GM19452 (cell line): ENCODE measurements at regions not wholly inside any gene's neighbourhood (a gene's known extent, or its start where the extent isn't known, plus 50 kb on each side); places are given as distances from the start of the nearest gene placed in this dataset.

Experiments
- ATAC-seq: cut with Tn5 transposase; IDR thresholded peaks from one replicate; pipeline ENCODE4 v1.9.1; 2021; ENCODE audit not compliant: unreplicated experiment

DNA sequence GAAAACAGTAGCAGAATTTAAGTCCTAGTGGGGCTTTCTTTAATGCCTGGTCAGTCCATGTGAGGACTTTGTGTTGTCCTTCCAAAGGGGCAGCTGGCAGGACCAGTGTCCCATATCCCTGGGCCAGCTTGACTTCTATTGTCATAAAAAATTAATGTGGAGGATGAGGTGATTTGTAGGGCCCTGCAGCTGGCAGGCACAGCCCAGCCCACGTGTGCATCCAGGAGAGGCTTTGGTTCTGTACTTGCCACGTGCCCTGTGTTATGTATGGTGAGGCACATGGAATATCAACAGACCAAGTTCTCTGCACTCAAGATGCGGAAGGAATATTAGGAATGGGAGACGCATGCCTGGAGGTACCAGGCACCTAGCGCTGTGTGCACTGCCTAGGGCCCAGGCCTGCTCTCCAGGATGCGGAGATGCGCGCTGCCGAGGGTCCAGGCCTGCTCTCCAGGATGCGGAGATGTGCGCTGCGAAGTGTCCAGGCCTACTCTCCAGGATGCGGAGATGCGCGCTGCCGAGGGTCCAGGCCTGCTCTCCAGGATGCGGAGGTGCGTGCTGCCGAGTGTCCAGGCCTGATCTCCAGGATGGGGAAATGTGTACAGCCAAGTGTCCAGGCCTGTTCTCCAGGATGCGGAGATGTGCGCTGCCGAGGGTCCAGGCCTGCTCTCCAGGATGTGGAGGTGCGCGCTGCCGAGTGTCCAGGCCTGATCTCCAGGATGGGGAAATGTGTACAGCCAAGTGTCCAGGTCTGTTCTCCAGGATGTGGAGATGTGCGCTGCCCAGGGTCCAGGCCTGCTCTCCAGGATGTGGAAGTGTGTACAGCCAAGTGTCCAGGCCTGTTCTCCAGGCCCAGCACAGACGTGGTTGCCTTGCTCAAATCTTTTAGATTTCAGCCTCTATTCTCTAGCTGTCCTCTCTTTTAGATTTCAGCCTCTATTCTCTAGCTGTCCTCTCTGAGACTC lies 183.3 kb upstream of the ROPN1 start:
- ATAC-seq, result no peak

DNA sequence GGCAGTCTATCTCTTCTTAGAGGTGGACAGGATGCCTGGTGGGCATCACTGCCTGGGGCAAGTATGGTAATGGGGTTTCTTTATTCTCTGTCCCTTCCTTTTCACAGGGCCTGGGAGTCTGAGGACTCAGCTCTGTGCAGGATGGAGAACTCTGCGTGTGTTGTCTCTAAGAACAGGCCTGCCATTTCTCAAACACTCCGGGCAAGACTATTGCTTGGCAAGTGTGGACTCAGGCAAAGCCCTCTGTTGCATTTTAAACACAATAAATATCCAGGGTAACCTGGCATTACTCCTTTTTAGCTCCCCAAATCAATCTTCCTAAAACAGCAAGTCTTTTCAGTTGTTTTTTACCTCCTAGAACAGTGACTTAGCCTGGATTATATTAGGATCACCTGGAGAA lies 185.1 kb upstream of the ROPN1 start:
- no peak for ATAC-seq

DNA sequence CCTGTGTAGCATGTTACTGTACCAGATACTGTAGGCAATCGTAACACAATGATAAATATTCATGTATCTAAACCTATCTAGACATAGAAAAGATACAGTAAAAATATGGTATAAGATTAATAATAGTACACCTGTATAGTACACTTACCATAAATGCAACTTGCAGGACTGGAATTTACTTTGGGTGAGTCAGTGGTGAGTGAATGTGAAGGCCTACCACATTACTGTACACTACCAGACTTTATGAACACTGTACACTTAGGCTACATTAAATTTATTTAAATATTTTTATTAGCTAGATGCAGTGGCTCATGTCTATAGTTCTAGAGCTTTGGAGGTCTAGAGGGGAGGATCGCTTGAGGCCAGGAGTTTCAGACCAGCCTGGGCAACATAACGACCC lies 186.6 kb upstream of the ROPN1 start:
- ATAC-seq, result no peak

DNA sequence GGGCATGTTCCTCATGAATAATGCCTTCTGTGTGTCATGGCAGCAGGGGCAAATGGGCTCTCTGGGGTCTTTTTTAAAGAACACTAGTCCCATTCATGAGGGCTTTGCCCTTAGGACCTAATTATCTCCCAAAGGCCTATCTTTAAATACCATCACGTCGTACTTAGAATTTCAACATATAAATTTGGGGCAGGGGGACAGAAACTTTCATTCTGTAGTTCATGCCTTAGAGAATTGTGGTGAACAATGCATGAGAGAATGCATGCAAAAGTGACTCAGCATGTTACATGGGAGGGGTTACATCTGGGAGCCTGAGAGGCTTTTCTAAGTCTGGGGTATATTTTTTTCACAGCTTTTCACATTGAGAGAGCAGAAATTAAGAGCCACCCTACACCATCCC lies 208.5 kb upstream of the ROPN1 start:
- no peak for ATAC-seq

DNA sequence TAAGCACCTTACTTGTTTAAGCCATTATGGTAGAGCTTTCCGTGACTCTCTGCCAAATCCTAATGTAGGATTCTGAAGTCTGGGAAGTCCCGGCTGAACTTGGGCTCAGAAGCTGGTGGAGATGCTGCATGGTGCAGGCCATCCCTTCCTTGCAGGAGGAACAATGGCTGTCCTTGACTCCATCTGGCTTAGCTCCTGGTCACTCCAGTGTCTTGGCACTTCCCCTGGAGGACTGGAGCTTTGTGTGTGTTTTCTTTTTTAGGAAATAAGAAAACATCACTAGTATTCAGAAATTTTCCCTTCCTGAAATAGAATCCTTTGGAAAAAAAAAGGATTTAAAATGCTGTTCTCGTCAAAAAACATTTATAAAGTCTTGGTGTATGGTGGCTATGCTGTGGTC lies 209.3 kb upstream of the ROPN1 start:
- no peak for ATAC-seq

DNA sequence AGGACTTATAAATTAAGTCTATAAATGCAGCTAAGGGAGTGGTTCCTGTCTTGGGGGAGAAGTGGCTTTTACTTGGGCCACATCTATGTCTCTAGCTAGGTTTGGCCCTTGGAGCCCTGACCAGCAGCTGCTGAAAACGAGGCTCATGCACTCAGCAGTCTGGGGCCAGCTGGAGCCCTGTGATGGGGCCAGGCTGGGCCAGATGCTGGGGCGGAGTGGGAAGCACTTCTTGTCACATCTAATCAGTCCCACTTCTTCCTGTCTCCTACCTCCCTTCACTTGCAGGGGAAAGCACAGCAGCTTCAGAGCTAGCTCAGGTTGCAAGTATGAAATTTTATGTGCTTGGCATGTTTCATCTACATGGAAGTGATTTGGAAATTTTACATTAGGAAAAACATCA lies 209.9 kb upstream of the ROPN1 start:
- no peak for ATAC-seq

DNA sequence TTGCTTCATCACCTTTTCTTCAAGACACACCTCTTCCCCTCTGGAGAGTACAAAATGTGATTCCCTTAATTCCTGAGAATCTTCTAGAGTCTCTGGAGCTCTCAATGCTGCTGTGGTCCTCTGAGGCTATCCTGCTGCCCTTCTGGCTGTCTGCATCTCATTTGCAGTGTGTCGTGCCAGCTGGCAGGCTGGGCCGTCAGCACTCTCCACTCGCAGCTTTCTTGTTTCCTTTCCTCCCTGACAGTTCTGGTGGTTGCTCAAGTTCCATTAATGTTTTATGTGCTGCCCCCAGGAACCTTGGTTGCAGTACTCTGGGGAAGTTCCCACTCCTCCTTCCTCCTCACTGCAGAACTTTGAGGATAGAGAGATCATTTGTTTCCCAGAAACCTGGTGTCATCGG lies 210.8 kb upstream of the ROPN1 start:
- no peak for ATAC-seq

DNA sequence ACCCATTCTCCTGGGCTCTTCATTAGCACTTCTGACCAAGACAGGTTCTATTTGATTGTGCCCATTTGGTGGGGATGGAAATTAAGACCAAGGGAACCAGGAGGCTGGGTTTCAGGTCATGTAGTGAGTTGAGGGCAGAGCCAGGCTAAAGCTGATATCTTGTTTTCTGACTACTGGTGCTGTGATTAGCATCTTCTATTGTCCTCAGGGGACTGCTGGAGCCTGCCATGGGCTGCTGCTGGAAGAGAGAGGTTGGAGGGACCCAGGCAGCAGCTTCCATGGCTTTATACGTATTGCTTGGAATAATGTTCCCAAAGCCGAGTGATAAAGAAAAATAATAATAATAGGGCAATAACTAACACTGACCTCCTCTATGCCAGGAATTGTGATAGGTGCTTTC lies 211.4 kb upstream of the ROPN1 start:
- no peak for ATAC-seq

DNA sequence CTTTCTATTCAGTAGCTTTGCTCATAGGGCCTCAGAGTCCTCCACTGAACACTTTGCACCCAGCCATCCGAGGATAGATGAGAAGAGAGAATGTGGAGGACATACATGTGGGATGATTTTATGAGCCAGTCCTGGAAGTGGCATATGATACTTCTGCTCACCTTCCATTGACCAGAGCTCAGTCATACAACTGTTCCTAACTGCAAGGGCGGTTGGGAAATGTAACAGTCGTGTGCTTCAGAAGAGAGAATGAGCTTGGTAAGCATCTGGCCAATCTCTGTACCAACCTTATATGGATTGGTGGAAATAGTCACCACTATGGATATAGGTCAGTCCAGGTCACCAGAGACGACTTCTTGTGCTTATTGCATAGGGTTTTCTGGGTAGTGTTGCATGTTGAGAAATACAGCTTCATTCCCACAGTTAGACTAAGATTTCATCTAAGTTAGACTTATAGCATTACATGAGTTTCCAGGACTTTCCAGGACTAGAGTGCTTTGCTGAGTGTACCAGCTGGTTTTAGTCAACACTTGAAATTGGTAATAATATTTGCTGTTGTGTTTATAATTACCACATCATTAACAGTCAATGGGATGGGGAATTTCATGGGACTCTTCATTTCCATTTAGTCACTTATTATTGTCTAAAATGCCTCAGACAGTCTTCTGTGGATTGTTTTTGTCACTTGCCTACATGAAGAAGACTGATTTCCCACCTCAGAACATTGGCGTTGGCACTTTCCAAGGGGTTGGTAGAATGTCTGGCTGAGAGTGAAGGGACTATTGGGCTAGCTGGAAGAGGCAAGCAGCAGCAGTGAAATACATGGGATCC lies 214.5 kb upstream of the ROPN1 start:
- no peak for ATAC-seq

DNA sequence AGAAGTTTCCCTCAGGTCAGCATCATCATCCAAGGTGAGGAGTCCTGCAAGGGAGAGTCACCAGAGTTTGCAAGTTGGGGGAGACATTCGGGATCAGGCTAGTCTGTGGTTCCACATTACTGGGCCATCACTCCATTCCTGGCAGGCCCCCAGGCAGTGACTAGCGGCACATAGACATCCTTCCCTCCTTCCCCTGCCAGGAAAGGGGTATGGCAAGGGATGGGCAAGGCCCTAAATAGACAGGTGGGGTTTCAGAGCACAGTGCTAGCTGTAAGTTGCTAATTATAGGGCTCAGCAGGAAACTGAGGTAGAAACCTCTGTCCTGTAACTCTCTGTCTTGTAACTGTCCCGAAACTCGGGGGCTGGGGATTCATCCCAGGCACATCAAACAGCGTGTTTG lies 215.2 kb upstream of the ROPN1 start:
- no peak for ATAC-seq

DNA sequence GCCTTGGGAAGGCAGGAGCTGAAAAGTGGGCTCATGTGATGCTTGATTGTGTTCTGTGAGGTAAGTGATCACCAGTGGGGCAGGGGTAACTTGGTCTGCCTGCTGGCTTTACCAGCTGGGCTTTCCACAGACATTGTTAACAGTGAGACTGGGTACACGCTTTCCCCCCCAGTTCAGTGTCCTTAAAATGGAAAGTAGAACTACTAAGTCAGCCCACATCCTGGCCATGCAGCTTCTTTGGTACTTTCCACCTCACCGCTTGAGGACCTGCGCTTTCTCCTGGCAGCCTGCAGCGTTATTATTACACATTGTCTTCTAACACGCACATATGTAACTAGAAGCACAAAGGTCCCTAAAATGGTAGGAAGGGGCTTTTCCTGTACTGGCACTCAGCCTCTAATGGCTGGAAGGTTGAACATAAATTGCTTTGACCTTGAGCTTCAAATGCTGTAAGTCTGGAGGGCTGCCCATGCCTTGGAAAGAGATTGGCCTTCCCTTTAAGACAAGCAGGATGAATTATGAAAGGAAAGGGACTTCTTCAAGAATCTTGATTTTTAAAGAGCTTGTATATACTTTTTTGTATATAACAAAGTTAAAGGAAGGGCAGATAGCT lies 216.1 kb upstream of the ROPN1 start:
- peak; percentile 77 for ATAC-seq

DNA sequence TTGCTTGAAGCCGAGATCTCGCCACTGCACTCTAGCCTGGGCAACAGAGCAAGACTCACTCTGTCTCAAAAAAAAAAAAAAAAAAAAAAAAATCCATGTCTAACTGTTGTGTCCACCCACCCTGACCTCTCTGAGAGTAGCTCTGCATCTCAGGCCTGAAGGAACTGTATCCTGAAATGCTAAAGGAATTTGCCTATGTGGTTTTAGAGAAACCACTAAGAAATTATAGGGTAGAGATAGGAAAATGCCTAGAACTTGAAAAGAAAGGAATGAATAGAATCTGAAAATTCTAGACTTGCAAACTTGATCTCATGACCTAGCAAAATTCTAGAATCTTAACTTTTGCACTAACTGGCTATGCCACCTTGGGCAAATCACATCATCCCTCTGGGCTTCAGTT lies 217.5 kb upstream of the ROPN1 start:
- ATAC-seq, result no peak

DNA sequence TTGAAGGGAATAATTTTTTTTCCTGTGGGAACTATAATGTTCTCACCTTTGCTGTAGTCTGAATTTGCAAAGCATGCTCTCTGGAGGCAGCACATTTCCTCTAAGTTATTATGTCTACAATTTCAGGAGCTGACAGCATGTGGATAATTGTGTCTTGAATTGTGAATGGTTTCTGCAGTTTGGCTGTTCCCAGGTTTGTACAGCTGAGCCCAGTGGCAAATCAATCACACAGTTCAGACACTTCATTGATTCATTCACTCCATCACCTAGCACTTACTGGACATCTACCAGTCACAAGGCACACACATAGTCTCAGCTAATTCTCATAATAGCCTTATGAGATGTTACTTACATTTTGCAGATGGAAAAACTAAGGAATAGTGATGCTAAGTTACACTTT lies 219.0 kb upstream of the ROPN1 start:
- no peak for ATAC-seq

DNA sequence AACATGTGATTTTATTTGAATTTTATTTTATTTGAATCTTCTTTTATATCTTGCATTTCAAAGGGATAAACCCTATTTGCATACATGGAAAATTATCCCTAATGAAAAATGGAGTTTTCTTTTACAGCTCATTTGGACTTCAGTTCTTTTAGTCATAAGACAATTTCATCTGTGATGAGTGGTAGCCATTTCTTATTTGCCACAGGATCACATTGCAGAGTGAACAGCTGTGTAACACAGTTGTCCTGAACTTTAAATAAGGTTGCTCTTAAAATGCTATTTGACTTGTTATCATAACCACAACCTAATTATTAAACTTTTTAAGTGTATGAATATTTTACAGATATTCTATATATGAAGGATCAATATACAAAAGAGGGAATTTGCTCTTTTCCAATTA lies 221.7 kb upstream of the ROPN1 start:
- no peak for ATAC-seq

DNA sequence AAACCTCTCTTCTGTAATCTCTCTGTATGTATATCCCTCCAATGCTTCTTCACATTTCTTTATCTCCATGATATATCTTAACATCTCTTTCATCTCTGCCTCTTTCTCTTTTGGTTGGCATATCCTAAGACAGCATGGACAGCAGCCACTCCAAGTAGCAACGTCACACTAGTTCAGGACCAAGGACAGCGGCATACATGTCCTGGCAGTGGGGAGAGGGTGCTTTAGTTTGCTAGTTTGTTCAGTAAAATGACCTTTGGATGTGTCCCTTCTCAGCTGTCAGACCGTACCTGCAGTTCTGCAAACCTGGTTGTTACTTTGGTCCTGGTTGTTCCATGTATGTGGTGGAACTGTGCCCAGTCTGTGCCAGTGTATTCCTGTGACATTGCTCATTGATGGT lies 225.6 kb upstream of the ROPN1 start:
- no peak for ATAC-seq

DNA sequence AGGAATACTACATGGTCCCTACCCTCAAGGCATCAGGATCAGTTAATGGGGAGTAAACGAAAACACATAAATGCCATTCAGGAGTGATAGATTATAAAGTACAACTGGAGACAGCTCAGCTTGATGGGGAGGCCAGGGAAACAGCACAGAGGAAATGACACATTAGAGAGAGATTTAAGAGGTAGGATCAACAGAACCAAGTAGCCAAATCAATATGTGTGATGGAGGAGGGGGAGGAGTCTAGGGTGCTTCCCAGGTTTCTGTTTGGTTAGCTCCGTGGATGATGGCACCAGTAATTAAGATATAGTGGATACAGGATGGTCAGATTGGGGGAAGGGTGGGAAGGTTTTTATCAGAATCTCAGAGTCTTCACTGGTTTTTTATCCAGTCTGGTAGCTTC lies 229.5 kb upstream of the ROPN1 start:
- ATAC-seq, result no peak

DNA sequence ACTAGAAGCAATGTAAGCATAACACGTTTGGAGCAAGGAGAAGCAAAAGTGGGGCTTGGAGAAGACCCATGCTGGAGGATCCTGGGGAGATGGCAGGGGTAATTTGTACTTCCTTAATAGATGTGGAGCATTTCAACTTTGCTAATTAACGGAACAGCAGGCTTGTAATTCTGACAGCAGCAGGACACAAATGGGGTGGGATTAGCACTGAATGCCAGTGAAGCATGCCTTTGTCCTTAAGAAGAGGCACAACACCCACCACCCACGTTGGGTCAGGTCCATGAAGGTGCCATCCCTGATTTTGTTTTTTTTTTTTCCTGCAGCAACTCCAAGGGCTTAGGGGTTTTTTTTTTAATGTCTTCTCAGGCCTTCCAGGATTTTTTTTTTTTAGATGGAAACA lies 231.9 kb upstream of the ROPN1 start:
- no peak for ATAC-seq

DNA sequence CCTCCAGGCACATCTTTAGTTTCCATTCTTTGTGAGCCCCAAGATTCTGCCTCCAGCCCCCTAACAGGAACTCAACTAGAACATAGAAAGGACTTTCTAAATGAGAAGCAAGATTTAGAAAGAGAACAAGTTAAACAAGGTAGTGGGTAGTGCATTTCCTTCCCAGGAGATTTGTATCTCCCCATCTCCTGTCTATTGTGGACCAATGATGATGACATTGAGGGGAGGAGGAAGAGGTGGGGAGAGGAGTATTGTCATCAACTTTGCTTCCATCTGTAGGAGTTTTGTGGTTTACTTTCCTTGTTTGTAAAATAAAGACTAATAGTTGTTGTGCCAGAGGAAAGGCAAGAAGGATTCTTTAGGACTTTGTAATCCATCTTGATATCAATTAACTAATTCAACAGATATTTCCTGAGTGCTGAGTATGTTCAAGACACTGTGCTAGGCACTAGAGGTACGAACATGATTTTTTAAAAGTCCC lies 235.3 kb upstream of the ROPN1 start:
- ATAC-seq, result no peak

DNA sequence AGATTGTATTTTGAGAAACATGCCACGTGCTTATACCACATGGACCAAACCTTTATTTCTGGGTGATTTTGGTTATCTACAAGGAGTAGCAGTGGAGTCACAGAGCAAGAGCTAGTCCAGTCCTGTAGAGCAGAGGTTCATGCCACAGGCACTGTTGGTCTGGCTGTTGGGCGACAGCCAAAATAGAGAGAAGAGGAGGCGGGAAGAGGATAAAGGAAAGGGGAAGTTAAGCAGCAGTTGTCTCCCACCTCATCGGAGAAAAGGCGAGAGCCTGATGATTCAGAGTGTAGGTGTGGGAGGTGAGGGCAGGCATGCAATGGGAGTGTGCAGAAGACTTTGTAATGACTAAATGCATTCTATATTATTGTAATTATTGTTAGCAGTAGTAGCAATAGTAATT lies 237.5 kb upstream of the ROPN1 start:
- ATAC-seq, result no peak

DNA sequence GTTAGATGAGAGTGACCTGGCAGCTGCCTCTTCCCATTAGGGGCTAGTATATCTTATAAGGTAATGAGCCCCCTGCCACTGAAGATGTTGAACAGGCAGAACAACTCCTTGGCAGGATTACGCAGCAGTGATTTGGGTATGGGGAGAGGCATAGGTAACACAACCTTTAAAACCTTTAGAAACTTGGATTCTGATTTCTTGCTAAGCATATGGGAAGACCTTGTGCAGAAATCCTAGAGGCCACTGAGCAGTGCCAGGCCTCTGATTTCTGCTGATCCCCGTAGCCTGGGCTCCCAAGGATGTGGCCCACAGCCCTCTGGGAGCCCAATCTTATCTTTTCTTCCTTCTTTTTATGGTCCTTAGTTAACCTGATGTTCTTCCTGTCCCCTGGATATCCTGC lies 237.9 kb upstream of the ROPN1 start:
- ATAC-seq, result no peak

DNA sequence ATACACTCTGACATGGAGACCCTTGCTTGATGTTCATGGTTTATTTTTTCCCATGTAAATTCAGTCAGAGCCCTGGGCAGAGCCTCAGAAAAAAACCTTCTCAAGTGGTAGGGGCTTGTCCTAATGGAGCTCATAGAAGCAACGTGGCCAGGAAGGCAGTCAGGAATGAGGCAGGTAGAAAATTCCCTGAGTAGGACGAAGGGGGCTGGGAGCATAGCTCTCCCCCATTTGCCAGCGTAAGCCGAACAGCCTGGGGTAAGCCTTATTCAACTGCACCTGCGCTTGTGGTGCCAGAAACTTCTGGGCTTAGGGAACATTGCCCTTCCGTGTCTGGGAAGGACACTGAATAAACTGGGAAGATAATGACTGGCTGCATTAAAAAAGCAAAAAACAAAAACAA lies 238.5 kb upstream of the ROPN1 start:
- no peak for ATAC-seq

DNA sequence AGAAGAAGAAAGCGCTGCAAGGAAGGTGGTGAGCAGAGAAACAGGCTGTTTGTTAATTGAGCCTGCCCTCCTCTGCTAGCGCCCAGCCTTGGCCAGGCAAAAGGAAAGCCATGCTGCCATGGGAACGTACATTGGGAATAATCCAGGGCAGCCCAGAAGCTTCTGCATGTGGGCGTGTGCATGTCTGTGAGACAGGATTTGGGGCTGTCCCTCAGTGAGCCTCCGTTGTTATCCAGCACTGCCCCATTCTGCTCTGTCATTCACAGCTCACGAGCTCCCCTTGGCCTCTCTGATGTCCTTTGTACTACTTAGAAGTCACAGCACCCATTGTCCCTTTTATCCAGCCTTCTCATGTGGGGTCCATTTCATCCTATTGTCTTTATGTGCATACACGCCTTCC lies 239.1 kb upstream of the ROPN1 start:
- no peak for ATAC-seq
